HG03175 (cell line): ENCODE measurements at regions not wholly inside any gene's neighbourhood (a gene's known extent, or its start where the extent isn't known, plus 50 kb on each side); places are given as distances from the start of the nearest gene placed in this dataset.

Experiments used
- ATAC-seq: cut with Tn5 transposase; IDR thresholded peaks from one replicate; pipeline ENCODE4 v1.9.1; 2021; ENCODE audit warnings: mild to moderate bottlenecking, moderate library complexity; ENCODE audit not compliant: unreplicated experiment

- ATAC-seq, result no peak
Measured at GRCh38 chr10:85188770-85189484, 860.5 kb downstream of the CCSER2 start.

DNA sequence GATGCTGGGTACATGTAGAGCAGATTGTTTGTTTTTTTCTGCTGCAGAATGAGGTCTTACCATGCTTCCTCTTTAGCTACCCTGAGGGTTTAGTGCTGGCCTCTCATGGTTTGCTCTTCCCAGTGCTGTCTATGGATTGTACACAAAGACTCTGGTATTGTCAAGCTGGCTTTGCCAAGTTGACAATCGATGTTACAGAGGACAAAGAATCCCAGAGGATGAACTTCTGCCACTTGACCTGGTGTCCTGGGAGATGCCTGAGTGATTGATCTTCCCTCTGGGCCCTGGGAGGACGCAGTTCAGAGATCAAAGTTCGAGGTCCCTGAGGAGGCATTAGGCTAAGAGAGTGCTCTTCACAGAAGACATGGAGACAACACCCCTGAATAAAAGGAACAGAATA lies 865.4 kb downstream of the CCSER2 start:
- ATAC-seq, result no peak

- ATAC-seq, result no peak
Measured at GRCh38 chr10:85194706-85195105, 866.3 kb downstream of the CCSER2 start.

DNA sequence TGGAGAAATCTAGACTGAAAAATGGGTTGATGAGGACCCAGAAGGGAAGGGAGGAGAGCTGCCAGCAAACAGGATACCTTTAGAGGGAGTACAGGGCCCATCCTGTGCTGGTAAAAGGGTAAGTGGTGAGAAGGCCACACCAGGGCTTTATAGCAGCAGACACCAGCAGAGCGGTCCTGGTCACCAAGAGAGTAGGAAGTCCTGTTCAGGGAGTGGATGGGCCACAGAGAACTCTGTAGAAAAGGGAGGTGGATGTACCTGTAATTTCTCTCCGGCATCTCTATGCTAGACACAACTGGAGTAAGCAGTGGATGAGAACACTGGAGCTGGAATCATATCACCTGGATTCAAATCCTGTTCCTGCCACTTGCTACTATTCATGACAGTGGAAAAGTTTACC lies 867.2 kb downstream of the CCSER2 start:
- no peak for ATAC-seq

- ATAC-seq, result no peak
Measured at GRCh38 chr10:85204814-85205213, 876.4 kb downstream of the CCSER2 start.

- ATAC-seq, result no peak
Measured at GRCh38 chr10:85212526-85212925, 884.1 kb downstream of the CCSER2 start.

DNA sequence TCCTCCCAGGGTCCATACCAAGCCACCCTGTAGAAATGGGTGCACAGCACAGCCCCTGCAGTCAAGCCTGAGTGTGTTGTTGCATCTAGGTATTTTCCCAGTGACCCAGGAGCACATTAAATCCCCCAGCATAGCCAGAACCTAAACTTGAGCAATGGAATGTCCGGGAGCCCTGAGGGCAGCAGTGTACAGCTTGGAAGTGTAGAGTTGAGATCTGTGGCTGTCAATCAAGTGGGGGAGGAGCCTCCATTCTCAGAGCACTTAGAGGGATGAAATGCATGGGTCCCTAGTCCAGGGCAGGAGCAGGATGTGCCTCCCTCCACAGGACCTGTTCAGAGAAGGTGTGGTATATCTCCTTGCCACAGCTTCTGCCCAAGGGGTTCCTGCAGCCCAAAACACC lies 885.1 kb downstream of the CCSER2 start:
- no peak for ATAC-seq

DNA sequence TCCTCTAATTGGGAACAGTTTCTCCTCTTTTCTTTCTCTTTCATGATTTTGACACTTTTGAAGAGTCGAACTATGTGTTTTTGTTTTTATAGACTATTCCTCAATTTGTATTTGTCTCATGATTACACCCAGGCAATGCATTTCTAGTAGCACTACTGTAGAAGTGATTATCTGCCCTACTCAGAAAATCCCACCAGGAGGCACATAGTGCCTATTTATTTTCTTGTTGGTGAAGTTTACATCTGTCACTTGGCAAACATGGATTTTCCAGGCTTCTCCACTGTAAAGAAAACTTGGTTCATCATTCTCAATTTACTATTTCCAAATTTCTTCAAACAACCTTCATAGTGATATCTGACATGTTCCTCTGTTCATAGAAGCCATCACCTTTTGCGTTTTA lies 893.9 kb downstream of the CCSER2 start:
- ATAC-seq, result no peak

- ATAC-seq, result no peak
Measured at GRCh38 chr10:85224366-85224940, 896.1 kb downstream of the CCSER2 start.

DNA sequence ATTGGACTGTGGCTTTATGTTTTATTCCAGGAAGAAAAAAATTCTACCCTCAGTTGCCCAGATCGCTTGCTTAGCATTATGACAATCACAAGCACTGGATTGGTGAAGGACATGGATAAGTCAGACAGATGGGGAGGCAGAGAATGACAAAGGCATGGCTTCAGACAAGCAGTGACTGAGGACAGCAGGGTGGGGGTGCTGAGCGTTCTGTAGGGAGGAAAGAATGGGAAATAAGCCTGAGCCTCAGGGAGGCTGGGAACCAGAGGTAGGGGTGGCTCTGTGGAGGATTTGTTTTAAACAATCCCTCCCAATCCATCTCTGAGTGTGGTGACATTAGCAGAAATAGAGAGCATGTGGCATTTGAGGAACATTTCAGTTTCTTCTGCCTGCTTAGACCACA lies 896.9 kb downstream of the CCSER2 start:
- no peak for ATAC-seq

- ATAC-seq, result no peak
Measured at GRCh38 chr10:85226596-85226995, 898.2 kb downstream of the CCSER2 start.

GRCh38 chr10:85228726-85229125 lies 900.3 kb downstream of the CCSER2 start:
- no peak for ATAC-seq

DNA sequence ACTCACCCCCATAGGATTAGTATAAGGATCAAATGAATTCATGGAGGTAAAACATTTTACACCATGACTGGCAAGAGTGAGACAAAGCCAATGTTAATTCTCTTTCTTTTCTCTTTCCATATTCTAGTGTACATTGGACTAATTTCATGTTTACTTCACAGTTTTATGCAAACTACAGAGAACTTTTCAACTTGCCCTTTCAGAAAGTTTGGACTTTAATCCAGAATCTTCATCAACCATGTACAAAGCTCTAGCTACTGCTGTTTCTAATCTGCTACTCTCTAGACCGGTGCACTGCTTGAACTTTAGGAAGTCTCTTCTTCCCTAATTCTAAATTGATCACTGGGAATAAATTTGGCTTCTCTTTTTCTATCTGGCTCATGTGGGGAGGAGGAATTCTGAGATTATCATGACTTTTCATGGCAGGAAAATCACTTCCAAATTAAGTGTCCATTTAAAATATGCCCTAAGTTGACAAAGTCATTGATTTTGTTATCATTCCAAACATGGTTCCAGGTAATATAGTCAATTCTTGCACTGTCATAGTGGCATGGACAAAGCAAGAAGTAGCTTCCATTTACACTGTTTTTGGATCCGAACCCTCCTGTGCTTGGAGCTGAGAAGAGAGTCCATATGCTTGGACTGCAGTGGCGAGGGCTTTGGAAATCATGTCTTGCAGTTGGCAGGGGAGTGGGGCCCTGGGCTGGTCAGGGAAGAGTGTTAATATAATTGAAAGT lies 903.3 kb downstream of the CCSER2 start:
- ATAC-seq, result no peak

DNA sequence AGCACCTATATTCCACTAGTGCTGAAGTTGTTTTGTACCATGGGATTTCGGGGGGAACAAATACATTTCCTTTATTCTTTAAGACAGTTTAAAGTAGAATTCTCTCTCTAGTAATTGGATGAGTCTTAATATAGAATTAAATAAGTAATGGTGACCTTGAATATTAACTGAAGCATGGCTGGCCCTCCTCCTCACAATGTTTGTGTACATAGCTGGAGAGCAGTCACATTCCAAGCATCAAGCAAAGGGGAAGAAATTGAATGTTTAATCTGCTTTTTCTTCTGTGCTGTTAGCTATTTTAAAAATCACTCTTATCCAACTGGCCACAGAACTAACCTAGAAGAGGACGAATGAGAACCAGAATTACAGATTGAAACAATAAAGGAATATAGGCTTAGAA lies 906.9 kb downstream of the CCSER2 start:
- no peak for ATAC-seq

GRCh38 chr10:85238676-85239075 lies 910.3 kb downstream of the CCSER2 start:
- ATAC-seq, result no peak

DNA sequence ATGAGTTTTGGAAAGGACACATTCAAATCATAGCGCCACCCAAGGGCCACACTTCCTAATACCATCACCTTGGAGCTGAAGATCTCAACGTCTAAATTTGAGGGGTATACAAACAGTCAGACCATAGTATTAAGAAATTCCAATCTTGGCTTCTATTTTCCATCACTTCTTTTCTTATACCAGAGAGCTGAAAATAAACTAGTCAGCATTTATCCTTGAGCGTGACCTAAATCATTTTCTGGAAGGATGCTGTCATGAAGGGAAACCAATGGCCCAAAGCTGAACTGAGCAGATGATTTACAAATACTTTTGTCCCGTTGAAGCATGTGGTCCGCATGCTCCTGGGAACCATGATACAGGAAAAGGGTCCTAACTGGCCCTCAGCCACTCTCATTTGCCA lies 921.9 kb downstream of the CCSER2 start:
- ATAC-seq, result no peak

DNA sequence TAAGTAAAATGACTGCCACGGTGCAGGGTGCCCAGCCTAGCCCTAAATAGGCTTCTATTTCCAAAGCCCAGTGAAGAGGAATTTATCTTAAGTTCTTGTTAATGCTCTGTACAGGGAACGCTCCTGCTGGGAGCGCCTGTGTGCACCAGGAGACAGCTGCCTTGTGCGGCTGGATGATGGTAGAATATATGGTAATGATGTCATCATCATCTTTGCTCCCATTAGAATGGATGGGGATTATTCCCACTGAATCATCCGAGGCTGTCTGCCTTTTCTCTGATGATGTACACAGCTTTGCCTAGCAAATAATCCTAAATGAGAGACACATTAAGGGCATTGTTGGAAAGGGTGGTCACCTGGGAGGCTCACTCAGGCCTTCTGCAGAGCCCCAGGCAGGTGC lies 928.1 kb downstream of the CCSER2 start:
- no peak for ATAC-seq

- no peak for ATAC-seq
Measured at GRCh38 chr10:85259908-85260307, 931.5 kb downstream of the CCSER2 start.

- no peak for ATAC-seq
Measured at GRCh38 chr10:85262992-85263391, 934.6 kb downstream of the CCSER2 start.

DNA sequence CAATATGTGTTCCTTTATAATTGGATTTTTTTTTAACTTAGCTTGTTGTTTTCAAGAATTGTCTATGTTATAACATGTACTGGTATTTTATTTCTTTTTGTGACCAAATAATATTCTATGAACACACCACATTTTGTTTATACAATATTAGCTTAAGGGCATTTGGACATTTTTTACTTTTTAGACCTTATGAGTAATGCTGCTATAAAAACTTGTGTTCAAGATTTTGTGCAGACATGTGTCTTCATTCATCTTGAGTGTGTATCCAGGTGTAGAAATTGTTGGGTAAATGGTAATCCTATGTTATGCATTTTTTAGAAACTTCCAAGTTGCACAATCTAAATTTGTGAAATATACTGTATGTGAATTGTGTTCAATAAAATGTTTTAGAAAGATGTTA lies 936.7 kb downstream of the CCSER2 start:
- no peak for ATAC-seq

DNA sequence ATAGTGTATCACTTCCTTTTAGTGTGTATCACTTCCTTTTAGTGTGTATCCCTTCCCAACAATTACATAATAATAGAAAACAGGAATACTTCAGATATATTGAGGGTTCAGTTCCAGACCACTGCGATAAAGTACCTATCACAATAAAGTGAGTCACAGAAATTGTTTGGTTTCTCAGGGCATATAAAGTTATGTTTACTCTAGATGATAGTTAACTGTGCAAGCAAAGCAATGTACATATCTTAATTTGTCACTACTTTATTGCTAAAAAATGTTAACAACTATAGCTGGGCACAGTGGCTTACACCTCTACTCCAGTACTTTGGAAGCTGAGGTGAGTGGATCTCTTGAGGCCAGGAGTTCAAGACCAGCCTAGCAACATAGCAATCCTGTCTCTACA lies 938.4 kb downstream of the CCSER2 start:
- no peak for ATAC-seq

GRCh38 chr10:85280014-85280413 lies 951.6 kb downstream of the CCSER2 start:
- no peak for ATAC-seq
